GM23338 (cell line): ENCODE measurements at regions not wholly inside any gene's neighbourhood (a gene's known extent, or its start where the extent isn't known, plus 50 kb on each side); places are given as distances from the start of the nearest gene placed in this dataset.

Experiments used
- ATAC-seq: fragments of 200-7000 bp; cut with Tn5 transposase; 3 replicates; pipeline ENCODE4 v1.9.1; 2020
- DNase-seq: peaks from one replicate; pipeline ENCODE4 v3.0.0-alpha.2; 2015; ENCODE audit warnings: low spot score
- H2AFZ ChIP-seq: fragments of 200-600 bp; sonication (generic); 2 replicates; pipeline ENCODE4 v1.8.0; 2016; ENCODE audit warnings: antibody characterized with exemption, mild to moderate bottlenecking, moderate library complexity
- H3F3A ChIP-seq: fragments of 200-600 bp; sonication (generic); replicated peaks from 2 replicates; pipeline ENCODE4 v1.8.0; 2017; ENCODE audit warnings: antibody characterized with exemption, mixed run types, low read depth
- H3K27ac ChIP-seq: fragments of 200-600 bp; sonication (generic); 2 replicates; pipeline ENCODE4 v1.6.1; 2016; ENCODE audit warnings: low read depth
- H3K27me3 ChIP-seq: fragments of 200-600 bp; sonication (generic); 2 replicates; pipeline ENCODE4 v1.8.0; 2016; ENCODE audit warnings: mild to moderate bottlenecking, mixed run types, moderate library complexity; ENCODE audit not compliant: insufficient read depth
- H3K36me3 ChIP-seq: fragments of 200-600 bp; sonication (generic); 2 replicates; pipeline ENCODE4 v1.8.0; 2016; ENCODE audit warnings: mild to moderate bottlenecking; ENCODE audit not compliant: insufficient read depth
- H3K4me1 ChIP-seq: fragments of 200-600 bp; sonication (generic); 2 replicates; pipeline ENCODE4 v1.8.0; 2016; ENCODE audit warnings: mild to moderate bottlenecking, moderate library complexity; ENCODE audit not compliant: insufficient read depth
- H3K4me2 ChIP-seq: fragments of 200-600 bp; sonication (generic); 2 replicates; pipeline ENCODE4 v1.7.1; 2017; ENCODE audit warnings: mixed run types
- H3K4me3 ChIP-seq: fragments of 200-600 bp; sonication (generic); 2 replicates; pipeline ENCODE4 v1.6.1; 2016; ENCODE audit warnings: mixed run types
- H3K79me2 ChIP-seq: fragments of 200-600 bp; sonication (generic); replicated peaks from 2 replicates; pipeline ENCODE4 v1.8.0; 2017; ENCODE audit warnings: mild to moderate bottlenecking; ENCODE audit not compliant: insufficient read depth
- H3K9me2 ChIP-seq: fragments of 200-600 bp; sonication (generic); 2 replicates; pipeline ENCODE4 v1.8.0; 2017; ENCODE audit not compliant: insufficient read depth
- H4K20me1 ChIP-seq: fragments of 200-600 bp; sonication (generic); replicated peaks from 2 replicates; pipeline ENCODE4 v1.8.0; 2017; ENCODE audit warnings: mild to moderate bottlenecking; ENCODE audit not compliant: insufficient read depth
- H3K27ac Mint-ChIP-seq: 2 replicates; pipeline ENCODE4 v1.8.0; 2020; ENCODE audit warnings: inconsistent platforms, mild to moderate bottlenecking, moderate library complexity, mixed read lengths
- H3K27me3 Mint-ChIP-seq: 3 replicates; pipeline ENCODE4 v1.8.0; 2022; ENCODE audit warnings: low read depth, mild to moderate bottlenecking, moderate library complexity, mixed read lengths, inconsistent platforms; ENCODE audit not compliant: insufficient read depth, poor library complexity
- H3K36me3 Mint-ChIP-seq: 3 replicates; pipeline ENCODE4 v1.8.0; 2021; ENCODE audit warnings: low read depth, mild to moderate bottlenecking, inconsistent platforms, moderate library complexity, mixed read lengths
- H3K4me1 Mint-ChIP-seq: 3 replicates; pipeline ENCODE4 v1.8.0; 2020; ENCODE audit warnings: mild to moderate bottlenecking, inconsistent platforms, mixed read lengths
- H3K4me3 Mint-ChIP-seq: 3 replicates; pipeline ENCODE4 v1.8.0; 2021; ENCODE audit warnings: moderate library complexity, mild to moderate bottlenecking, inconsistent platforms, mixed read lengths
- H3K9me3 Mint-ChIP-seq: 3 replicates; pipeline ENCODE4 v1.8.0; 2020; ENCODE audit warnings: moderate library complexity, mild to moderate bottlenecking, inconsistent platforms, mixed read lengths
- CREB1 ChIP-seq: fragments of 250-450 bp; sonication (Bioruptor Pico); IDR thresholded peaks from 2 replicates; pipeline ENCODE4 v1.5.0; 2020; ENCODE audit warnings: low read depth, mild to moderate bottlenecking, moderate library complexity
- CTCF ChIP-seq, 2 experiments: fragments of 200-600 bp in 1 of 2; sonication (generic) in 1 of 2; conservative IDR thresholded peaks; 2 replicates each; pipeline versions ENCODE4 v1.5.1 to v1.6.1; 2016 to 2017; ENCODE audit warnings: antibody characterized with exemption in 2 of 2, low read depth in 2 of 2, mild to moderate bottlenecking in 2 of 2, moderate library complexity in 1 of 2
- ETS1 ChIP-seq: IDR thresholded peaks from 2 replicates; pipeline ENCODE4 v1.6.1; 2016; ENCODE audit warnings: antibody characterized with exemption
- EZH2 ChIP-seq: fragments of 200-600 bp; sonication (generic); IDR thresholded peaks from one replicate; pipeline ENCODE4 v1.8.0; 2017; ENCODE audit warnings: antibody characterized with exemption, mild to moderate bottlenecking, low read depth; ENCODE audit not compliant: unreplicated experiment
- EZH2phosphoT487 ChIP-seq: fragments of 200-600 bp; sonication (generic); IDR thresholded peaks from one replicate; pipeline ENCODE4 v1.8.1; 2018; ENCODE audit warnings: antibody characterized with exemption; ENCODE audit not compliant: unreplicated experiment
- JUNB ChIP-seq: IDR thresholded peaks from one replicate; pipeline ENCODE4 v1.6.1; 2016; ENCODE audit warnings: antibody characterized with exemption; ENCODE audit not compliant: unreplicated experiment
- NANOG ChIP-seq: IDR thresholded peaks from 2 replicates; pipeline ENCODE4 v1.6.1; 2016; ENCODE audit warnings: antibody characterized with exemption, borderline replicate concordance
- POLR2AphosphoS5 ChIP-seq: IDR thresholded peaks from 2 replicates; pipeline ENCODE4 v1.6.1; 2016; ENCODE audit warnings: antibody characterized with exemption, low read depth
- REST ChIP-seq: IDR thresholded peaks from one replicate; pipeline ENCODE4 v1.6.1; 2018; ENCODE audit warnings: antibody characterized with exemption; ENCODE audit not compliant: unreplicated experiment
- STAT1 ChIP-seq: IDR thresholded peaks from one replicate; pipeline ENCODE4 v1.6.1; 2016; ENCODE audit warnings: antibody characterized with exemption; ENCODE audit not compliant: unreplicated experiment
- ZNF114 ChIP-seq: fragments of 250-450 bp; sonication (Bioruptor Pico); IDR thresholded peaks from 2 replicates; pipeline ENCODE4 v1.5.0; 2020; ENCODE audit warnings: mild to moderate bottlenecking, moderate library complexity
- ZNF331 ChIP-seq: fragments of 250-450 bp; sonication (Bioruptor Pico); IDR thresholded peaks from 2 replicates; pipeline ENCODE4 v1.5.0; 2020; ENCODE audit warnings: low read depth, mild to moderate bottlenecking, moderate library complexity
- ZNF462 ChIP-seq: fragments of 250-450 bp; sonication (Bioruptor Pico); IDR thresholded peaks from 2 replicates; pipeline ENCODE4 v1.5.0; 2020; ENCODE audit warnings: mild to moderate bottlenecking, moderate library complexity

GRCh38 chr5:52656569-52657246 is 131.0 kb upstream of the ITGA1 start:
- Histone ChIP-seq H3K79me2 (no peaks in the 10 kb centered on the region), H3K27me3 (no peaks in the 10 kb centered on the region), H3F3A (no peaks in the 10 kb centered on the region), H3K4me1 (no peaks in the 10 kb centered on the region), H4K20me1 (no peaks in the 10 kb centered on the region), H3K4me2 (no peak overlapping the region), H3K4me3 (no peak overlapping the region), H3K36me3 (no peaks in the 10 kb centered on the region), H3K27ac (no peak overlapping the region), H3K9me2 (no peaks in the 10 kb centered on the region), H2AFZ (no peak overlapping the region)
- Mint-ChIP-seq H3K27ac (no peak overlapping the region), H3K9me3 (no peaks in the 10 kb centered on the region), H3K27me3 (no peaks in the 10 kb centered on the region), H3K36me3 (no peaks in the 10 kb centered on the region), H3K4me1 (no peaks in the 10 kb centered on the region), H3K4me3 (no peak overlapping the region)
- TF ChIP-seq EZH2phosphoT487, result no peak
- TF ChIP-seq CTCF (conservative IDR thresholded peaks at IDR 0.05; ENCODE audit: low read depth in 2 of 2), result no peak
- no peak for TF ChIP-seq CREB1 (CRISPR knock-in tag)
- TF ChIP-seq ETS1, result no peak
- no peak for TF ChIP-seq ZNF462
- TF ChIP-seq ZNF331 (CRISPR knock-in tag), result no peak
- TF ChIP-seq NANOG, result no peak
- TF ChIP-seq STAT1, result no peak
- TF ChIP-seq POLR2AphosphoS5, result no peak
- TF ChIP-seq EZH2, result no peak
- no peak for TF ChIP-seq ZNF114 (CRISPR knock-in tag)
- TF ChIP-seq JUNB, result no peak
- no peak for TF ChIP-seq REST
- DNase-seq (no peak), ATAC-seq (no peak)
